Osteoblast (primary cell): ENCODE measurements at regions not wholly inside any gene's neighbourhood (a gene's known extent, or its start where the extent isn't known, plus 50 kb on each side); places are given as distances from the start of the nearest gene placed in this dataset.
"Not testable (repeated sequence)": the region's sequence is repeated elsewhere in the genome, so short reads cannot be mapped to it uniquely, and the experiment has no call there.

Experiments
- DNase-seq: peaks from one replicate; pipeline ENCODE4 v3.0.0; 2011; ENCODE audit warnings: low spot score, mixed read lengths; ENCODE audit not compliant: insufficient read length; ENCODE audit errors: missing footprints
- H2AFZ ChIP-seq: 2 replicates; pipeline ENCODE4 v1.6.0; 2011; ENCODE audit warnings: mild to moderate bottlenecking, low read length
- H3K27ac ChIP-seq: 2 replicates; pipeline ENCODE4 v1.5.1; 2011; ENCODE audit warnings: mild to moderate bottlenecking, low read depth, low read length, moderate library complexity
- H3K27me3 ChIP-seq: 2 replicates; pipeline ENCODE4 v1.6.0; 2012; ENCODE audit warnings: mild to moderate bottlenecking, control low read depth, inconsistent platforms, low read length, moderate library complexity; ENCODE audit not compliant: insufficient read depth
- H3K36me3 ChIP-seq: 2 replicates; pipeline ENCODE4 v1.5.1; 2011; ENCODE audit warnings: mild to moderate bottlenecking, low read length, control low read depth, moderate library complexity; ENCODE audit not compliant: insufficient read depth
- H3K4me1 ChIP-seq: 2 replicates; pipeline ENCODE4 v1.5.1; 2011; ENCODE audit warnings: mild to moderate bottlenecking, low read length, control low read depth, moderate library complexity; ENCODE audit not compliant: insufficient read depth
- H3K4me2 ChIP-seq: 2 replicates; pipeline ENCODE4 v1.6.0; 2011; ENCODE audit warnings: mild to moderate bottlenecking, low read length; ENCODE audit not compliant: insufficient read depth
- H3K4me3 ChIP-seq: fragments of 200-600 bp; sonication (generic); 3 replicates; pipeline ENCODE4 v1.5.1; 2012; ENCODE audit warnings: mild to moderate bottlenecking, low read length, inconsistent platforms; ENCODE audit not compliant: insufficient read depth
- H3K79me2 ChIP-seq: 2 replicates; pipeline ENCODE4 v1.6.0; 2012; ENCODE audit warnings: mild to moderate bottlenecking, low read length, control low read depth, inconsistent platforms; ENCODE audit not compliant: insufficient read depth
- H3K9me3 ChIP-seq: 2 replicates; pipeline ENCODE4 v1.5.1; 2011; ENCODE audit warnings: low read depth, low read length, control low read depth
- H4K20me1 ChIP-seq: 2 replicates; pipeline ENCODE4 v1.6.0; 2012; ENCODE audit warnings: mild to moderate bottlenecking, low read length, control low read depth; ENCODE audit not compliant: insufficient read depth
- TF ChIP-seq, protein P1 (sequence below): IDR thresholded peaks from 2 replicates; pipeline ENCODE4 v1.5.1; 2011; ENCODE audit warnings: mild to moderate bottlenecking, low read depth, low read length, moderate library complexity; ENCODE audit errors: extremely low read depth

DNA sequence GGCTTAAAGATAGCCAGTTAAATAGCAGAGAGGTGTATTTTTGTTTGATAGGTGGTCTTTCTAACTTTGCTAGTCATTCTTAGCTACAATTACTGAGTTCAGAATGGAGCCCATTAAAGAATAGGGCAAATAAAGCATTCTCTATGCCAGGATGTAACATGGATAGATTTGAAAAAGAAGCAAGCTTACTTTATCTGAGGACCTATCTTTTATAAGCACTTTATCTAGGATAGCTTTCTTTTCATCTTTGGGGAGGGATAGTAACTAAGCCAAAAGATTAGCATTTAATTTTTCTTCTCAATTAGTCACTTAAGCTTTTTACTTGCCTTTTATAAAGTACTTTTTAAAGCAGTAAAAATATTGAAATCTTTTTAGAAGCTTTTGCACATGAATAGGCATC is 1148.0 kb upstream of the DIAPH2 start:
- H3K4me1 ChIP-seq: no peaks in the 10 kb centered on the region
- DNase-seq: no peak
- H3K4me3 ChIP-seq: no peak overlapping the region
- TF ChIP-seq, protein P1, sequence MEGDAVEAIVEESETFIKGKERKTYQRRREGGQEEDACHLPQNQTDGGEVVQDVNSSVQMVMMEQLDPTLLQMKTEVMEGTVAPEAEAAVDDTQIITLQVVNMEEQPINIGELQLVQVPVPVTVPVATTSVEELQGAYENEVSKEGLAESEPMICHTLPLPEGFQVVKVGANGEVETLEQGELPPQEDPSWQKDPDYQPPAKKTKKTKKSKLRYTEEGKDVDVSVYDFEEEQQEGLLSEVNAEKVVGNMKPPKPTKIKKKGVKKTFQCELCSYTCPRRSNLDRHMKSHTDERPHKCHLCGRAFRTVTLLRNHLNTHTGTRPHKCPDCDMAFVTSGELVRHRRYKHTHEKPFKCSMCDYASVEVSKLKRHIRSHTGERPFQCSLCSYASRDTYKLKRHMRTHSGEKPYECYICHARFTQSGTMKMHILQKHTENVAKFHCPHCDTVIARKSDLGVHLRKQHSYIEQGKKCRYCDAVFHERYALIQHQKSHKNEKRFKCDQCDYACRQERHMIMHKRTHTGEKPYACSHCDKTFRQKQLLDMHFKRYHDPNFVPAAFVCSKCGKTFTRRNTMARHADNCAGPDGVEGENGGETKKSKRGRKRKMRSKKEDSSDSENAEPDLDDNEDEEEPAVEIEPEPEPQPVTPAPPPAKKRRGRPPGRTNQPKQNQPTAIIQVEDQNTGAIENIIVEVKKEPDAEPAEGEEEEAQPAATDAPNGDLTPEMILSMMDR: no peak
- H3K79me2 ChIP-seq: no peaks in the 10 kb centered on the region
- H3K27ac ChIP-seq: no peak overlapping the region
- no peaks in the 10 kb centered on the region for H3K36me3 ChIP-seq
- H3K9me3 ChIP-seq: no peaks in the 10 kb centered on the region
- H3K4me2 ChIP-seq: no peak overlapping the region
- H2AFZ ChIP-seq: no peak overlapping the region
- no peaks in the 10 kb centered on the region for H4K20me1 ChIP-seq
- no peaks in the 10 kb centered on the region for H3K27me3 ChIP-seq

DNA sequence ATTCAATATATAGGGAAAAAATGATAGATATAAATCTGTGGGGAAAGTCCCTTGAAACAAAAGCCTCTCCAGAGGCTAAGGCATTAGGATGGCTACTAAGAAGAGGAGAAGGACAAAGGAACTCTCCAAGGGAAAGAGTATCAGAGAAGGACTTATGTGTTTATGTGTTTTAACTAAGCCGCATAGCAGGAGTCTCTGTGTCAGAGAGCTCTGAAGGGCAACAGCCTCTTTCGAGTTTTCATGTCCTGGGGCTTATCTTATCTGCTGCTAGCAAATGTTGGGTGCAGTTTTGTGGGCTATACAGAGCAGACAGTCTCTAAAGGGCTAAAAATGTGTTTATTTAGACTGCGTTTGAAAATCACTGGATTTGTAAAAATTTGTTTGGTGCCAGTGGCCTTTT is 1145.6 kb upstream of the DIAPH2 start:
- Histone ChIP-seq H3K36me3 (no peaks in the 10 kb centered on the region), H3K4me2 (no peak overlapping the region), H3K4me1 (no peaks in the 10 kb centered on the region), H4K20me1 (no peaks in the 10 kb centered on the region), H3K4me3 (no peak overlapping the region), H3K79me2 (no peaks in the 10 kb centered on the region), H3K27ac (no peak overlapping the region), H3K27me3 (no peaks in the 10 kb centered on the region), H2AFZ (no peak overlapping the region), H3K9me3 (no peaks in the 10 kb centered on the region)
- TF ChIP-seq, protein P1: no peak
- no peak for DNase-seq

DNA sequence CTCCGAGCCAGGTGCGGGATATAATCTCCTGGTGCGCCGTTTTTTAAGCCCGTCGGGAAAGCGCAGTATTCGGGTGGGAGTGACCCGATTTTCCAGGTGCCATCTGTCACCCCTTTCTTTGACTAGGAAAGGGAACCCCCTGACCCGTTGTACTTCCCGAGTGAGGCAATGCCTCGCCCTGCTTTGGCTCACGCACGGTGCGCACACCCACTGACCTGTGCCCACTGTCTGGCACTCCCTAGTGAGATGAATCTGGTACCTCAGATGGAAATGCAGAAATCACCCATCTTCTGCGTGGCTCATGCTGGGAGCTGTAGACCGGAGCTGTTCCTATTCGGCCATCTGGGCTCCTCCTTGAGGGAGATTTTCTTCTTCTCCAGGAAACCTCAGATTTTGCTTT is 1135.1 kb upstream of the DIAPH2 start:
- not testable (repeated sequence) for H2AFZ ChIP-seq, H3K4me2 ChIP-seq, H3K36me3 ChIP-seq, H3K9me3 ChIP-seq, H3K4me1 ChIP-seq, H3K27ac ChIP-seq, H3K79me2 ChIP-seq, H3K27me3 ChIP-seq, H4K20me1 ChIP-seq, H3K4me3 ChIP-seq, DNase-seq

DNA sequence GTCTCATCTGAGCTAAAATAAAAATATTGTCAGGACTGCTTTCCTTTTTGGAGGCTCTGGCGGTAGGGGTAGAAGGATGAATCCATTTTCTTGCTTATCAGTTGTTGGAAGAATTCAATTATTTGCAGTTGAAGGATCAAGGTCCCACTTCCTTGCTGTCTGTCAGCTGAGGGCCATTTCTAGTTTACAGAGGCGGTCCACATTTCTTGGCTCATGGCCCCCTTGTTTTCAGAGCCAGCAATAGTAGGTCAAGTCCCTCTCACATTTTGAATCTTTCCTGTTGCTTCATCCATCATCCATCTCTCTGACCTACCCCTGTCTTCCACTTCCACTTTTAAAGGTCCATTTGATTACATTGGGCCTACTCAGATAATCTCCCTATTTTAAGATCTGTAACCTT is 1099.3 kb upstream of the DIAPH2 start:
- TF ChIP-seq, protein P1: no peak
- H2AFZ ChIP-seq: no peak overlapping the region
- H3K27ac ChIP-seq: no peak overlapping the region
- no peak overlapping the region for H3K4me3 ChIP-seq
- no peaks in the 10 kb centered on the region for H3K79me2 ChIP-seq
- H3K36me3 ChIP-seq: no peaks in the 10 kb centered on the region
- no peaks in the 10 kb centered on the region for H4K20me1 ChIP-seq
- H3K27me3 ChIP-seq: no peaks in the 10 kb centered on the region
- DNase-seq: no peak
- no peaks in the 10 kb centered on the region for H3K4me1 ChIP-seq
- H3K4me2 ChIP-seq: no peak overlapping the region
- no peaks in the 10 kb centered on the region for H3K9me3 ChIP-seq

DNA sequence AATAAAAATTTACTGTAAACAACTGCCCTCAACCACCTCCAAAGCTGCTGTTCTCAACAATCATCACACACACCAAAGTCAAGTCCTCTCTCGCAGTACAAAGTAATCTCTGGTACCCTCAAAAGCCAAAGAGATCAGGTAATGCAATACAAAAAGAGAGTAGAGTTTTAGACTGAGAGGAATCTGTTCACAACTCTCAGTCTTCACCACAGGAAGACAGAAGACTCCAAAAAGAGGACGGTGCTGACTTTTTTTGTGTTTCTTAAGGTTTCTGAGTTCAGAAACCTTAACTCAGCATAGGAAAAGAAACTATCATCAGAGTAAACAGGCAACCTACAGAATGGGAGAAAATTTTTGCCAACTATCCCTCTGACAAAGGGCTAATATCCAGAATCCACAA is 1072.3 kb upstream of the DIAPH2 start:
- TF ChIP-seq, protein P1: no peak
- no peak for DNase-seq
- Histone ChIP-seq H3K9me3 (no peaks in the 10 kb centered on the region), H3K4me3 (no peak overlapping the region), H3K36me3 (no peaks in the 10 kb centered on the region), H3K27me3 (no peaks in the 10 kb centered on the region), H3K4me1 (no peaks in the 10 kb centered on the region), H3K27ac (no peak overlapping the region), H3K4me2 (no peak overlapping the region), H4K20me1 (no peaks in the 10 kb centered on the region), H2AFZ (no peak overlapping the region), H3K79me2 (no peaks in the 10 kb centered on the region)
